Kasumi-1 (cell line): ENCODE measurements at regions not wholly inside any gene's neighbourhood (a gene's known extent, or its start where the extent isn't known, plus 50 kb on each side); places are given as distances from the start of the nearest gene placed in this dataset.
A peak's percentile ranks its signal among the peaks of the same experiment; 100 is the strongest.
"Not testable (repeated sequence)": the region's sequence is repeated elsewhere in the genome, so short reads cannot be mapped to it uniquely, and the experiment has no call there.

Experiments used
- DNase-seq, 2 experiments: peaks; one replicate each; lab custom pipeline; 2025; lab: John Stamatoyannopoulos, UW

DNA sequence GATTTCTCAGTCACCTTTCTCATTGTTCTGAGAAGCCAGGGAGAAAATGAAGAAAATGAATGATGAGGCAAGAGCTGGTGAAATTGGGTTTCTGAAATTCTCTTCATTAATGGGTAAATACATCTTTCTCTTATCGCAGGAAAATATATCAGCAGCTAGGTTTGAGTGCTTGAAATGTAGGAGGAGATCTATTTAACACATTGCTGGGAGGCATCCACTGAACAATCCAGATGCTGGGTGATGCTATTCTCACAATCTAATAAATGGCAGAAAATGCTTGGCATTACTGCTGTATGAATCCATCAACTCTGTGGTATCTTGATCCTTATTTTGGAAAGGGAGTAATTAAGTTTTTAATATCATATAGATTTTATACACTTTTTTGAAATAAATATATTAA, 199.6 kb upstream of the LRP1B start:
- no peak for DNase-seq

DNA sequence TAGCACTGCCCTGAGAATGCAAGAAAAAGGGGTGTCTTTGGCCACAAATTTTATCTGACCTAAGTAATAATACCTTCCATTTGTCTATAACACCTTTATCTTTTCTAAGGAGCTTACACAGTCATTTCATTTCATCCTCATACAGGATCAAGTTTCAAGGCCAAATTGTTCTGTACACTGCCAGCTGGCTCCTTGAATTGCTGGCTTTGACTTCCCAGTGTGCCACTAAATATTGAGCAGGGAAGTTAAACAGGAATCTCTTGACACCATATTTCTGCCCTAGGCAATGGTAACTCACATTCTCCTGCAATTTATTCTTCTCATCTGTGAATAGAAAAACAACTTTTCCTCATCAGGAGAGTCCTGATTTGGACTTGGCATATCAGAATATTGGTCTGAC, 195.1 kb upstream of the LRP1B start:
- DNase-seq, result no peak

DNA sequence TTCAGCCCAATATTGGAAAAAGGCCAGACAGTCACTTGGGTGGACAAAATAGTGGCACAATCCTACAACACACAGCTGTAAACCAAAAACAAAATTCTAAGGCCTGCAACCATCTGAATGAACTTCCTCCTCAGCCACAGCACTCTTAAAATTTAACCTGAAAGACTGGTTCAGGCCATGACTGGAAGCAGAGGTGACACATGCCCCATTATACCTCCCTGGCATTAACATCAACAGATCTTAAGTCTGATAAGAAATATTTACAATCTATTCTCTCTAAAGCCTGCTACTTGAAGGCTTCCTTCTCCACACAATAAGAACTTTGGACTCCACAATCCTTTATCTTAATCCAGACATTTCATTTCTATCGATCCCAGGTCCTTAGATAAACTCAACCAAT, 192.4 kb upstream of the LRP1B start:
- DNase-seq, result no peak

DNA sequence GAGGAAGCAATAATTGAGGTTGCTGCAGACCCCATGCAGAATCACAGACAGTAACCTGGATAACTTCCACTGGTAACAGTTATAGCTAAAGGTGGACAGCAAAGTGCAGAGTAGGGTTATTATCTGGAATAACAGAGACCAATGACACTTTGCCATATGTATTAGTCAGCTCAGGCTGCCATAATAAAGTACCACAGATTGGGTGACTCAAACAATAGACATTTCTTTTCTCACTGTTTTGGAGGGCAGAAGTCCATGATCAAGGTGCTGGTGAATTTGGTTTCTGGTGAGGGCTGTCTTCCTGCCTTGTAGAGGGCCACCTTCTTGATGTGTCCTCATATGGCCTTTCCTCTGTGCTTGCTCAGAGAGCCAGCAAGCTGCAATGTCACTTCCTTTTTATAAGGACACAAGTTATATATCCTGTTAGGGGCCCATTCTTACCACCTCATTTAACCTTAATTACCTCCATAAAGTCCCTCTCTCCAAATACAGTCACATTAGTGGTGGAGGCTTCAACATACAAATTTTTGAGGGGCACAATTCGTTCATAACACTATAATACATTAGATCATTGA, 191.0 kb upstream of the LRP1B start:
- DNase-seq, result peak; percentile 46 to 65

- DNase-seq, result no peak
Measured at GRCh38 chr2:142320067-142320466, 189.3 kb upstream of the LRP1B start.

DNA sequence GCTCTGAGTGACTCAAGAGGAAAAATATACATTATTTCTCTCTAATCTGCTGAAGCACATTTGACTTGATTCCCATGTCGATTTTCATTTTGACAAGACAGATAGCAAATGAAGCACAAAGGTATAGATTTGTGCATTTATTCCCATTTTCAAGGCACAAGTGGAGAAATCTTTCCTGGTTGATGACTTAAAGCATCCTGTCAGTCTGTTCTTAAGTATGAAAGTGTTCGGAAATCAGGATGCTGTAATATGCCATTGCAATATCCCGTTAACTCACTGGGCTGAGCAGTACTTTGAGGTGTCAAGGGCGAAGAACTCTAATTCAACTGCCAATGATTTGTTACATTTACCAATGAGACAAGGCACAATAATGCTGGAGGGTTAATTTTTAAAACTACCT, 185.2 kb upstream of the LRP1B start:
- no peak for DNase-seq

GRCh38 chr2:142315346-142315745, 184.5 kb upstream of the LRP1B start:
- DNase-seq, result no peak

DNA sequence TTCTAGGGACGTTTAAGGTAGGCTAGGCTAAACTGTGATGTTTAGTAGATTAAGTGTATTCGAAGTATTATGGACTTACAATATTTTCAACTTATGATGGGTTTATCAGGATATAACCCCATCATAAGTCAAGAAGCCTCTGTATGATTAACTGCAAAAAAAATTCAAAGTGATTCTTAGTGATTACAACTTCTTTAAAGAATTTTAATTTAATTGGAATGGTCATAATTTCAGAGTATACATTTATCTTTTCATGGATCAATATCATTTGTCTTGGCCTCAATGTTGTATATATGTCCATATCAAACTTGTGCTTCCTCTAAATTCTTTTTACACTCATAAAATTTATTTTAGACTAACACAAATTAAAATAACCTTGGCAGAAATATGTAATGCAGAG, 183.3 kb upstream of the LRP1B start:
- DNase-seq, result no peak

DNA sequence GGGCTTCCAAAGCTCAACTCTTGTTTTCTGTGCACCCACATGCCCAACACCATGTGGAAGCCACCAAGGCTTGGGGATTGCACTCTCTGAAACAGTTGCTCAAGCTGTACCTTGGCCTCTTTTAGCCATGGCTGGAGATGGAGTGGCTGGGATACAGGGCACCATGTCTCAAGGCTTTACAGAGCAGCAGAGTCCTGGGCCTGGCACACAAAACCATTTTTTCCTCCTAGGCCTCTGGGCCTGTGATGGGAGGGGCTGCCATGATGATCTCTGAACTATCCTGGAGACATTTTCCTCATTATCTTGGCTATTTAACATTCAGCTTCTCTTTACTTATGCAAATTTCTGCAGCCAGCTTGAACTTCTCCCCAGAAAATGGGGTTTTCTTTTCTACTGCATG, 179.7 kb upstream of the LRP1B start:
- no peak for DNase-seq

GRCh38 chr2:142308744-142309143, 177.9 kb upstream of the LRP1B start:
- DNase-seq, result no peak

DNA sequence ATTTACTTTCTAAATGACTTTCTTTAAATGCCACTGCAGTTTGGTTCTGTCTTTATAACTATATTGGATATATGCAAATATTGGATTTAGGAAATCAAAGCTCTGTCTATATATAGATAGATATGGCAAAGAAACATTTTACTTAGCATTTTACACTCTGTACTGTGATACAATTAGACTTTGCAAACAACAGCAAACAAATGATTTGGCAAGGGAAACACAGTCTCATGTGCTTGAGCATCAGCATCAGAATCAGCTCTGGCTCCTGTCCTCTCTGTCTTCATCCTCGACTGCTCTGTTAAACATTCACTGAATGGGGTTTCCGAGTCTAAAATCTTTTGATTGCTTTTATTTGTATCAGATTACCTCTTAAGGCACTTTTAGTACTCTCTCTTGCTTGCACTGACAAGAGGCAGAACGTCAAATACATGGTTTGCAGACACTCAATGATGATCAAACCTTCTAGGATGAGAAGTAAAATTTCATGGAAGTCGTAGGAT, 176.8 kb upstream of the LRP1B start:
- DNase-seq, result no peak

DNA sequence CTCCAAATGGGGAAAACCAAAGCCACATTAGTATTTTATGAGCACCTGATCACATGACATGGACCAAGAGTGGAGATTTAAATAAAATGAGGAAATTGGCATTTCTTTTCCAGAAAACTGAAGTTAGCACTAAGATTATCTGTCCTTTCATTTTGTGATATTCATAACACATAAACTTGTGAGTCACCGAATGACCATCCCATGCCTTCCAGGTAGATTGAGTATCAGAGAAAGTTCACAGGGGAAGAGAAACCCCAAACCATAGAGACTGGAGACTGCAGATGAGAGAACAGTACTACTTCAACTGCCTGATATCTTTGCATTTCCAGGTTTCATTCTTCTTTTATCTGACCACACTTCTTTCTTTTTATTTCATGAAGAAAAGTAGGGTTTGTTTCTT, 176.3 kb upstream of the LRP1B start:
- DNase-seq, result no peak

DNA sequence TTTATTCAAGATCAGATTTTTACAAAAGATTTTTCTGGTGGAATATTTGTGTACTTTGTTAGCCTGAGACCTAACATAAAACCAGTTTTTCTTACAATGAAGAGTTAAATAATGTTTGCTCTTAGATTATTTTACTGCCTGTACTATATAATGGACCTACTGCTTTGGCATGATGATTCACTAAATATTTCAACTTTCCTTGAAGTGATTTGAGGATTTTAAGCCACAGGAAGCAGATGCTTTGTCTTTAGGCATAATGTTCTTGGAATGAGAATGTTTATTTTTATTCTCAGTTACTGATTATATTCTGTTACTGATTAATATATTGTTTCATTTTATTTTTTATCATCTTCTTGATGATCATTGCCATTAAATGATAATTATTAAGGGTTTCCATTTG, 175.3 kb upstream of the LRP1B start:
- DNase-seq, result no peak

- no peak for DNase-seq
Measured at GRCh38 chr2:142300517-142300916, 169.7 kb upstream of the LRP1B start.

DNA sequence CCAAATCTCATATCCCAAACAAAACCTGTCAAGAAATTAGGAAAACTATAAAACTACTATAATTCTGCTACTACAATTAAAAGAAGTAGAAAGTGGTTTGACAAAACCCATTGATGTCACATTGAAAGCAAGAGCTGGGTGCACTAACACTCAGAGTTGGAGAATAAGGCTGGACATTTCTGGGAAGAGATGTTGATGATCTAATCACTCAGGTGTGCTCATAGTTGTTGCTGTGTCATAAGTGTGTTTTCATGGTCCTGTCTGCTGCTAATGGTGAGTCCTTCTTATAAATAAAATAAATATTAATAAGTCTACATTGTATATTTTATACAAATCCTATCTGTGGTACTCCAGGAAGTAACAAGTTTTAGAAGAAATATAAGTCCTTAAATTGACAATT, 168.2 kb upstream of the LRP1B start:
- DNase-seq, result no peak

DNA sequence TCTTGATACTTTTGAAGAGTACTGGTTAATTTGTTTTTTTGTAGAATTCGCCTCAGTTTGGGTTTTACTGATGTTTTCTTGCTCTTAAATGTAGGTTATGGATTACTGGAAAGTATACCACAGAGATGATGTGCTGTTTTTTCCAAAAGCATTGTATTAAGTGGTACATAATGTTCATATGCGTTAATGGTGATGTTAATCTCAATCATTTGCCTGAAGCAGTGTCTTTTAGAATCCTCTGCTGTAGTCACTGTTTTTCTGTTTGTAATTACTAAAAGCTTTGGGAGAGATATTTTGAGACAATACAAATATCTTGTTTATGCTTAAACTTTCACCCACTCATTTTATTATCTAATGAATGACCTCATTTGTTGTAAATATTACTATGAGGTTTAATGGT, 163.4 kb upstream of the LRP1B start:
- no peak for DNase-seq

GRCh38 chr2:142291969-142292368, 161.2 kb upstream of the LRP1B start:
- no peak for DNase-seq

GRCh38 chr2:142290931-142291330, 160.1 kb upstream of the LRP1B start:
- no peak for DNase-seq

DNA sequence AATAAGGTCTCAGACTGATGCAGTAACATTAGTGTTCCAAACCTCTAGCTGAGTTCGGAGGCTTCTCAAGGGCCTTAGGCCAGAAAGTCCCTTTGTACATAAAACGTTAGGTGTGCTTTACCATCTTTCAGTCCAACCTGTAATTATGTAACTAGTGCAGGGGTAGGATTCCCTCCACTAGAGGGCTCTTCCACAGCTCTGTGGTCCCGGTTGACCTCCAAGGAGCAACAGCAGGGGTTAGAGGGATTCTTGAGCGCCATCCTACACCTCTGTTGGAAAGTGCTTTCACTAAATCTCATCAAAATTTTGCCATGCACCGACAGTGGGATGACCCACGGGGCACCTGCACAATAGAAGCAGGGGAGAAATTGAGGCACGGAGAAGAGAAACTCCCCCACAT, 155.8 kb upstream of the LRP1B start:
- peak in 1 of 2 experiments; percentile 11 for DNase-seq

DNA sequence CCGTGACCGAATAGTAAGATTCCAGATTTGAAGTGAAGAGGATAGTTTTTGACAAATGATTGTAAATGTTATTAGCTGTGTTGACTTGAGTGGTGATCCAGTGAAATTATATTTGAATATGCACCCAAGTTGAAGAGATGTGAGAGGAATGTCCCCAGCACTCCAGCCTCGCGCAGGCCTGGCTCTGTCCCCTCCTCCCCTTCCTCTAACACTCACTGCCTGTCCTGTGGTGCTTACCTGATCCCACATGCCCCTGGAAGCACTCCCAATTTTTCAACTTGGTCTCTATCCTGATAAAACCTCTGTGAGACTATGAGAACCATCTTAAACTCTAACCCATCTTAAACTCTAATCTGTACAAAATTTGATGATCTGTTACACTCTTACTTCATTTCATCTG, 154.7 kb upstream of the LRP1B start:
- no peak for DNase-seq

DNA sequence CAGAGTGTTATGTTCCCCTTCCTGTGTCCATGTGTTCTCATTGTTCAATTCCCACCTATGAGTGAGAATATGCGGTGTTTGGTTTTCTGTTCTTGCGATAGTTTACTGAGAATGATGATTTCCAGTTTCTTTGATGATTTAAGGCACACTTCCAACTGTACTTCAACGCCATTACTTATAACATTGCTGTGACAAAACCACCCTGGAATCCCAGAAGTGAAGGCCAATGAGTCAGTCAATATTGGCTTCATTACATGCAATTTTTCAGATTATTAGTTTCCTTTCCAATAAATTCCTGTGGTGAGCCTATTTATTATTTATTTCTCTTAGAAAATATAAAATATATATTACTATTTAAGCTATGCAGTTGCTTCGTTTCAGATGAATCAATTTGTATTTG, 153.5 kb upstream of the LRP1B start:
- not testable (repeated sequence) for DNase-seq

DNA sequence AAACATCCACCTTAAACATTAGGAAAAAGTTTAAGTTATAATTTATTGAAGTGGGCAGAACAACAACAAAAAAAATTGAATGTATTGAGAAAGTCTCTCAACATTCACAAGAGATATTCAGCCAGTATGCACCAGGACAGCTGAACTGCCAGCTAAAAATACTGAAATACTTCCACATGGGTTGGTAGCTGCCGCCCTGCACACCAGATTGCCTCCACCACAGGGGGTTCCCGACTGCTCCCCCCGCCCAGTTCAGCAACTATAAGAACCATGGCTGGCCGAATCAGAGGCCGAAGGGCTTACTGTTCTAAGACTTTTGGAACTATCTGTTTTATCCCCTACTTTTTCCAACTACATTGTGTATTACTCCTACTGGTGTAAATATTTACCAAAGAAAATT, 150.0 kb upstream of the LRP1B start:
- DNase-seq, result no peak

DNA sequence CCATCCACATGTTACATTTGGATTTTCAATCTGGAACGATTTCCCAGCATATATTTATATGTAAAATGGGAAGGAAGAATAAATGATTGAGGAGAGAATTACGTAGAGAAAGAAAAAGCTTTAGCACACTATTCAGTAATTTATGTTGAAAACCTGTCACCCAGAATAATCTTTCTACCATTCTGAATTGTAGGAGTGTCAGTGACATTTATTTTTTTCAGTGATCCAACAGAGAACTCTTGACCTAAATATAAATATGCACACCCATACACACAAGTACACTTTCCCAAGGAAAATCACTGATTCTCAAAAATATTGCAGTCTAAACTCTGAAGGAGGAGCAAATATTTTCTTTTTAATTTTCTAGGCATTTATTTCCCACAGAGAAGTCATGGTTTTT, 140.2 kb upstream of the LRP1B start:
- no peak for DNase-seq

- DNase-seq, result no peak
Measured at GRCh38 chr2:142270291-142270690, 139.5 kb upstream of the LRP1B start.

DNA sequence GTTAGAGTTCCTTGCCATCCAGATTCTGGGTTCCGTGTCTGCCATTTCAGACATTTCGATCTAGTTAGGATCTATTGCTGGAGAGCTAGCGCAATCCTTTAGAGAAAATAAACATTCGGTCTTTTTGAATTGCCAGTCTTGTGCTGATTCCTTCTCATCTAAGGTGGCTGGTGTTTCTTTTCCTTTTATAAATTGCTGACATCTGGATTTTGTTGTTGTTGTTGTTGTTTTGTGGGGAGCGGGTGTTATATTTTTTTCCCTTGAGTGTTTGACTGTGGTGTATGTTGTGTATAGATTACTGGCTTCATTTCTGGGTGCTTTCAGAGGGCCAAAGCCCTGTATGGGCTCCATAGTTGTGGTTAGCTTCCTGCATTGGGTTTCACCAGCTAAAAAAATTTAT, 128.5 kb upstream of the LRP1B start:
- DNase-seq, result no peak
